ENCODE measurements at regions not wholly inside any gene's neighbourhood (a gene's known extent, or its start where the extent isn't known, plus 50 kb on each side); places are given as distances from the start of the nearest gene placed in this dataset.

DNA sequence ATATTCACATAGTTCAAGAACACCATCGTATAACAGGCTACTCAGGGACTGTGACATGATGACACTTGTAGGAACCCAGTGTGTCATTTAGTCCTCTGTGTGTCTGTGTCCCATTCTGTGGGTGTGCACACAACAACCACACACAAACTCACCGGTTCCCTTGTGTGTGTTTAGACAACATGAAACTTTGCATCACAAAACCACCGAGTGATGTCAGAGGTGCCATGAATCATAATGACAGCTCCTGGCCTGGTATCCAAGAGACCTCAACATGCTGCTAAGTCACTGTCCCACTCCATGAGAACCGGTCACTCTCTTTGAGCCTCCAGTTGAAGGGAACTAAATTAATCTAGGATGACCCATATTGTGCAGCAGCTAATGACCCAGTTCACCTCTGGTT is 421.3 kb downstream of the PREX1 start:
- TF ChIP-seq POLR2A (IDR thresholded peaks at IDR 0.05), result no peak
- no peak for TF ChIP-seq CTCF (IDR thresholded peaks at IDR 0.05)
- TF ChIP-seq POLR2AphosphoS5 (IDR thresholded peaks at IDR 0.05; ENCODE audit: insufficient read depth in 1 of 2, low read depth in 1 of 2), result no peak
